CD4-positive, alpha-beta T cell treated with Interleukin-12 subunit alpha and Interleukin-12 subunit beta, for 1 hour (primary cell): ENCODE measurements at regions not wholly inside any gene's neighbourhood (a gene's known extent, or its start where the extent isn't known, plus 50 kb on each side); places are given as distances from the start of the nearest gene placed in this dataset.

Experiments
- DNase-seq: peaks from one replicate; pipeline ENCODE4 v3.0.0-alpha.2; 2020

- no peak for DNase-seq
These were observed 50.0 kb downstream of the PITPNM2 start for GRCh38 chr12:123100882-123101281.

GRCh38 chr12:123100450-123100849 is 50.4 kb downstream of the PITPNM2 start:
- no peak for DNase-seq

GRCh38 chr12:123099560-123100192 is 51.2 kb downstream of the PITPNM2 start:
- no peak for DNase-seq

- no peak for DNase-seq
These were observed 52.1 kb downstream of the PITPNM2 start for GRCh38 chr12:123098780-123099179.

GRCh38 chr12:123097561-123098084 is 53.3 kb downstream of the PITPNM2 start:
- DNase-seq, result no peak

- no peak for DNase-seq
These were observed 54.1 kb downstream of the PITPNM2 start for GRCh38 chr12:123096741-123097140.

GRCh38 chr12:123096182-123096581 is 54.7 kb downstream of the PITPNM2 start:
- DNase-seq, result no peak

- DNase-seq, result no peak
These were observed 55.6 kb downstream of the PITPNM2 start for GRCh38 chr12:123095078-123095881.

- no peak for DNase-seq
These were observed 56.4 kb downstream of the PITPNM2 start for GRCh38 chr12:123094349-123095077.

- no peak for DNase-seq
These were observed 58.0 kb downstream of the PITPNM2 start for GRCh38 chr12:123092866-123093265.

- no peak for DNase-seq
These were observed 59.4 kb downstream of the PITPNM2 start for GRCh38 chr12:123091230-123092150.

- no peak for DNase-seq
These were observed 61.1 kb downstream of the PITPNM2 start for GRCh38 chr12:123089631-123090353.

- DNase-seq, result no peak
These were observed 61.8 kb downstream of the PITPNM2 start for GRCh38 chr12:123089140-123089539.

GRCh38 chr12:123085730-123086487 is 65.0 kb downstream of the PITPNM2 start:
- DNase-seq, result no peak

GRCh38 chr12:123085066-123085465 is 65.8 kb downstream of the PITPNM2 start:
- DNase-seq, result no peak

GRCh38 chr12:123083661-123084571 is 67.0 kb downstream of the PITPNM2 start:
- DNase-seq, result no peak

GRCh38 chr12:123080634-123081033 is 70.3 kb downstream of the PITPNM2 start:
- DNase-seq, result no peak

- no peak for DNase-seq
These were observed 72.2 kb downstream of the PITPNM2 start for GRCh38 chr12:123078531-123079155.

- no peak for DNase-seq
These were observed 72.8 kb downstream of the PITPNM2 start for GRCh38 chr12:123078120-123078465.
